ENCODE measurements at regions not wholly inside any gene's neighbourhood (a gene's known extent, or its start where the extent isn't known, plus 50 kb on each side); places are given as distances from the start of the nearest gene placed in this dataset.

- peaks cover 8% of the 10 kb centered on the region for H3K4me1 Mint-ChIP-seq (ENCODE audit: low read depth)
- H3K9me3 ChIP-seq (ENCODE audit: control insufficient read depth in 1 of 2, insufficient read depth in 1 of 2, low read length in 2 of 2) = no peaks in the 10 kb centered on the region
- H3K4me3 ChIP-seq (ENCODE audit: low read length) = no peak overlapping the region
- DNase-seq = no peak
- H3K36me3 ChIP-seq (ENCODE audit: insufficient read depth, low read length) = no peaks in the 10 kb centered on the region
- intact Hi-C loops (cut with DNase I, micrococcal nuclease) = no loop called here
- no peaks in the 10 kb centered on the region for H3K9me3 Mint-ChIP-seq
- H3K4me1 ChIP-seq (ENCODE audit: insufficient read depth, low read length) = peaks cover 4% of the 10 kb centered on the region
- no peak overlapping the region for H3K27ac ChIP-seq (ENCODE audit: low read depth in 1 of 2, low read length in 2 of 2)
- H3K36me3 Mint-ChIP-seq (ENCODE audit: low read depth) = no peaks in the 10 kb centered on the region
- POLR2A ChIA-PET = no interaction called here
- CTCF ChIA-PET = no interaction called here
- H3K27me3 ChIP-seq (ENCODE audit: control insufficient read depth in 1 of 2, insufficient read depth in 2 of 2, low read length in 2 of 2) = peaks cover 10 to 18% of the 10 kb centered on the region in 2 experiments
- H3K27ac Mint-ChIP-seq = no peak overlapping the region
- ATAC-seq (ENCODE audit: poor library complexity) = no peak
- H3K27me3 Mint-ChIP-seq = peaks cover 53% of the 10 kb centered on the region
- TF ChIP-seq CTCF (IDR thresholded peaks at IDR 0.05) = no peak
- no peak overlapping the region for H3K4me3 Mint-ChIP-seq
These were observed 149.3 kb downstream of the SEC61B start for GRCh38 chr9:99371376-99371775.

GRCh38 chr9:99373912-99374311 lies 151.8 kb downstream of the SEC61B start:
- Histone ChIP-seq H3K27ac (ENCODE audit: low read depth in 1 of 2, low read length in 2 of 2) (no peak overlapping the region), H3K36me3 (ENCODE audit: insufficient read depth, low read length) (no peaks in the 10 kb centered on the region), H3K9me3 (ENCODE audit: control insufficient read depth in 1 of 2, insufficient read depth in 1 of 2, low read length in 2 of 2) (no peaks in the 10 kb centered on the region), H3K4me1 (ENCODE audit: insufficient read depth, low read length) (no peaks in the 10 kb centered on the region), H3K4me3 (ENCODE audit: low read length) (no peak overlapping the region), H3K27me3 (ENCODE audit: control insufficient read depth in 1 of 2, insufficient read depth in 2 of 2, low read length in 2 of 2) (peaks cover 5 to 9% of the 10 kb centered on the region in 2 experiments)
- Mint-ChIP-seq H3K36me3 (ENCODE audit: low read depth) (no peaks in the 10 kb centered on the region), H3K4me3 (no peak overlapping the region), H3K9me3 (no peaks in the 10 kb centered on the region), H3K4me1 (ENCODE audit: low read depth) (peaks cover 5% of the 10 kb centered on the region), H3K27ac (no peak overlapping the region), H3K27me3 (peaks cover 44% of the 10 kb centered on the region)
- intact Hi-C loops (cut with DNase I, micrococcal nuclease) = no loop called here
- CTCF ChIA-PET = no interaction called here
- ATAC-seq (ENCODE audit: poor library complexity) (no peak), DNase-seq (no peak)
- POLR2A ChIA-PET = no interaction called here
- TF ChIP-seq CTCF (IDR thresholded peaks at IDR 0.05) = no peak

- Histone ChIP-seq H3K36me3 (ENCODE audit: insufficient read depth, low read length) (no peaks in the 10 kb centered on the region), H3K27me3 (ENCODE audit: control insufficient read depth in 1 of 2, insufficient read depth in 2 of 2, low read length in 2 of 2) (peaks cover under 1 to 9% of the 10 kb centered on the region in 2 experiments), H3K27ac (ENCODE audit: low read depth in 1 of 2, low read length in 2 of 2) (no peak overlapping the region), H3K4me1 (ENCODE audit: insufficient read depth, low read length) (no peaks in the 10 kb centered on the region), H3K9me3 (ENCODE audit: control insufficient read depth in 1 of 2, insufficient read depth in 1 of 2, low read length in 2 of 2) (no peaks in the 10 kb centered on the region), H3K4me3 (ENCODE audit: low read length) (no peak overlapping the region)
- H3K36me3 Mint-ChIP-seq (ENCODE audit: low read depth) = no peaks in the 10 kb centered on the region
- no peak overlapping the region for H3K27ac Mint-ChIP-seq
- H3K4me1 Mint-ChIP-seq (ENCODE audit: low read depth) = no peaks in the 10 kb centered on the region
- no peak for DNase-seq
- intact Hi-C loops (cut with DNase I, micrococcal nuclease) = no loop called here
- no peak overlapping the region for H3K4me3 Mint-ChIP-seq
- peaks cover 36% of the 10 kb centered on the region for H3K27me3 Mint-ChIP-seq
- no peak for TF ChIP-seq CTCF (IDR thresholded peaks at IDR 0.05)
- H3K9me3 Mint-ChIP-seq = no peaks in the 10 kb centered on the region
- ATAC-seq (ENCODE audit: poor library complexity) = no peak
- ChIA-PET POLR2A (no interaction called here), CTCF (no interaction called here)
These were observed 152.7 kb downstream of the SEC61B start for GRCh38 chr9:99374793-99375192.

Measured in CD4-positive, alpha-beta T cell (primary cell).